Loucy (cell line): ENCODE measurements at regions not wholly inside any gene's neighbourhood (a gene's known extent, or its start where the extent isn't known, plus 50 kb on each side); places are given as distances from the start of the nearest gene placed in this dataset.

Experiments used
- H2AFZ ChIP-seq: fragments of 200-600 bp; sonication (generic); 2 replicates; pipeline ENCODE4 v1.6.0; 2016; ENCODE audit warnings: antibody characterized with exemption, mild to moderate bottlenecking, low read length, moderate library complexity
- H3F3A ChIP-seq: fragments of 200-600 bp; 2 replicates; pipeline ENCODE4 v1.6.0; 2016; ENCODE audit warnings: antibody characterized with exemption, low read depth, mild to moderate bottlenecking
- H3K27me3 ChIP-seq: fragments of 200-600 bp; sonication (generic); 2 replicates; pipeline ENCODE4 v1.6.1; 2014; ENCODE audit warnings: low read length, mild to moderate bottlenecking; ENCODE audit not compliant: insufficient read depth, poor library complexity, severe bottlenecking
- H3K36me3 ChIP-seq: fragments of 200-600 bp; sonication (generic); 2 replicates; pipeline ENCODE4 v1.6.1; 2016; ENCODE audit warnings: low read length; ENCODE audit not compliant: insufficient read depth
- H3K4me1 ChIP-seq: fragments of 200-600 bp; sonication (generic); 2 replicates; pipeline ENCODE4 v1.5.1; 2014; ENCODE audit warnings: low read length, mild to moderate bottlenecking; ENCODE audit not compliant: insufficient read depth, poor library complexity, severe bottlenecking
- H3K4me2 ChIP-seq: fragments of 200-600 bp; sonication (generic); 2 replicates; pipeline ENCODE4 v1.6.0; 2014; ENCODE audit warnings: antibody characterized with exemption, low read length, low read depth, mild to moderate bottlenecking; ENCODE audit not compliant: poor library complexity, severe bottlenecking
- H3K4me3 ChIP-seq: fragments of 200-600 bp; sonication (generic); 2 replicates; pipeline ENCODE4 v1.5.1; 2014; ENCODE audit warnings: low read length, mild to moderate bottlenecking, mixed read lengths; ENCODE audit not compliant: poor library complexity, severe bottlenecking
- H3K79me2 ChIP-seq: fragments of 200-600 bp; sonication (generic); 2 replicates; pipeline ENCODE4 v1.6.1; 2014; ENCODE audit warnings: low read length; ENCODE audit not compliant: insufficient read depth
- H3K9ac ChIP-seq: fragments of 200-600 bp; sonication (generic); 2 replicates; pipeline ENCODE4 v1.6.0; 2014; ENCODE audit warnings: mild to moderate bottlenecking, low read depth, low read length, moderate library complexity; ENCODE audit not compliant: poor library complexity, severe bottlenecking
- H3K9me2 ChIP-seq: fragments of 200-600 bp; sonication (generic); replicated peaks from 2 replicates; pipeline ENCODE4 v1.6.1; 2016; ENCODE audit warnings: low read depth, low read length, mixed read lengths
- H3K9me3 ChIP-seq: fragments of 200-600 bp; sonication (generic); 2 replicates; pipeline ENCODE4 v1.6.1; 2014; ENCODE audit warnings: mild to moderate bottlenecking, antibody characterized with exemption, low read length, low read depth; ENCODE audit not compliant: insufficient read depth
- H4K20me1 ChIP-seq: fragments of 200-600 bp; sonication (generic); 2 replicates; pipeline ENCODE4 v1.6.0; 2014; ENCODE audit warnings: antibody characterized with exemption, low read length, mild to moderate bottlenecking; ENCODE audit not compliant: insufficient read depth, poor library complexity, severe bottlenecking
- CTCF ChIP-seq: fragments of 200-600 bp; sonication (generic); conservative IDR thresholded peaks from 2 replicates; pipeline ENCODE4 v1.5.1; 2014; ENCODE audit warnings: mild to moderate bottlenecking, antibody characterized with exemption, low read length
- EZH2phosphoT487 ChIP-seq: fragments of 200-600 bp; IDR thresholded peaks from 2 replicates; pipeline ENCODE4 v1.6.1; 2018; ENCODE audit warnings: antibody characterized with exemption, mild to moderate bottlenecking, moderate library complexity, borderline replicate concordance

DNA sequence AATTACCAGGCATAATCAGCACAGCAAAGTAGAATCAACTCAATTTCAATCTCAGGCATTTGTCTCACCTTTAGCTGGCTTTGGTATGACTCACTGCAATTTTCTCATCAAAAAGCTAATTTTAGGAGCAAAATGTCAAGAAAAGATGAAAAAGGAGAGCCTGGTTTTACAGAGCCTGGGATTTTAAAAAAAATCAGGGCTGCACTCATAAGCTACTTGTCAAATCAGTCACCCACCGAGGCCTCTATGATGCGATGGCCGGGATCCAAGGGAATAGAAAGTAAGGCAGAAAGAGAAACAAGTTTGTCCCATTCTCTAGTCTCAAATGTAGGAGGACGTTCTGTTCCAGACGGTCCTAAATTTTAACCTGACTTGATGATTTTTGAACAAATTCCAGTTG is 170.9 kb downstream of the SOCS6 start:
- Histone ChIP-seq H3K9ac (no peak overlapping the region), H2AFZ (no peak overlapping the region), H3K9me3 (no peaks in the 10 kb centered on the region), H4K20me1 (no peaks in the 10 kb centered on the region), H3K4me3 (no peak overlapping the region), H3K27me3 (no peaks in the 10 kb centered on the region), H3K4me2 (no peak overlapping the region), H3K4me1 (peaks cover 15% of the 10 kb centered on the region), H3K79me2 (no peaks in the 10 kb centered on the region), H3K9me2 (no peaks in the 10 kb centered on the region), H3K36me3 (no peaks in the 10 kb centered on the region), H3F3A (no peaks in the 10 kb centered on the region)
- no peak for TF ChIP-seq CTCF
- TF ChIP-seq EZH2phosphoT487 = no peak

GRCh38 chr18:70459251-70459650 is 170.4 kb downstream of the SOCS6 start:
- H3K4me1 ChIP-seq = peaks cover 11% of the 10 kb centered on the region

GRCh38 chr18:70457788-70458187 is 168.9 kb downstream of the SOCS6 start:
- Histone ChIP-seq H3K79me2 (no peaks in the 10 kb centered on the region), H3K9ac (no peak overlapping the region), H4K20me1 (no peaks in the 10 kb centered on the region), H3K4me2 (no peak overlapping the region), H3K9me2 (no peaks in the 10 kb centered on the region), H2AFZ (no peak overlapping the region), H3F3A (no peaks in the 10 kb centered on the region), H3K9me3 (no peaks in the 10 kb centered on the region), H3K27me3 (no peaks in the 10 kb centered on the region), H3K36me3 (no peaks in the 10 kb centered on the region), H3K4me3 (no peak overlapping the region), H3K4me1 (peaks cover 6% of the 10 kb centered on the region)
- TF ChIP-seq EZH2phosphoT487 = no peak
- TF ChIP-seq CTCF = no peak

More at GRCh38 chr18:70459251-70459650, 170.4 kb downstream of the SOCS6 start:
- H3K27me3 ChIP-seq = no peaks in the 10 kb centered on the region
- no peaks in the 10 kb centered on the region for H3K79me2 ChIP-seq
- no peaks in the 10 kb centered on the region for H3K9me2 ChIP-seq
- no peaks in the 10 kb centered on the region for H4K20me1 ChIP-seq
- H3K9ac ChIP-seq = no peak overlapping the region
- H3K9me3 ChIP-seq = no peaks in the 10 kb centered on the region
- H3K36me3 ChIP-seq = no peaks in the 10 kb centered on the region
- H2AFZ ChIP-seq = no peak overlapping the region
- H3K4me2 ChIP-seq = no peak overlapping the region
- no peak overlapping the region for H3K4me3 ChIP-seq
- H3F3A ChIP-seq = no peaks in the 10 kb centered on the region
- no peak for TF ChIP-seq CTCF
- no peak for TF ChIP-seq EZH2phosphoT487
